Peyer's patch (tissue), 4 donors: ENCODE measurements at regions not wholly inside any gene's neighbourhood (a gene's known extent, or its start where the extent isn't known, plus 50 kb on each side); places are given as distances from the start of the nearest gene placed in this dataset.

Experiments
- POLR2A ChIP-seq, 2 donors: fragments of 450-650 bp; IDR thresholded peaks; one replicate each; pipeline ENCODE4 v1.5.1; 2017; ENCODE audit warnings: antibody characterized with exemption in 2 of 2, mild to moderate bottlenecking in 2 of 2, moderate library complexity in 2 of 2
- TF ChIP-seq, protein P1 (sequence below), 6 experiments: fragments of 450-650 bp in 4 of 6; fragments of 200-600 bp in 2 of 6; sonication (generic) in 1 of 6; IDR thresholded peaks; one replicate each; pipeline ENCODE4 v1.5.1; 2017 to 2019; ENCODE audit warnings: antibody characterized with exemption in 6 of 6, mild to moderate bottlenecking in 3 of 6, moderate library complexity in 1 of 6

DNA sequence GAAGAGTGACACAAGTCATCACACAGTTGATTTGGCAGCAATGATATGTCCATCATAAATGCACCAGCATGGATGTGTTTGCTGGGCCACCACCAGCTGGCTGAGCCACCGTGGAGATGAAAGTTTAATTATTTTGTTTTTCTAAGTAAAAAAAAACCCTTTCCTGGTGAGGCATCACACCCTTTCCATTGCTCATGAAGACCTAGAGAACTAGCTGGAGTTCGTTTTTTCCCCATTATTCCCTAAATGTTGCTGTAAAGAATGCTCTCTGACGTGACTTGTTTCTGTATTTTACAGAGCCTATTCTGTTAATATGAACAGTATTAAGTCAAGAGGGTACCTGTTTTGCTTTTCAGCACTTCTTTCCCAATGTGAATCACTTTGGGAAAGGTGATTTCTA, 257.9 kb downstream of the MSRB3 start:
- TF ChIP-seq, protein P1, sequence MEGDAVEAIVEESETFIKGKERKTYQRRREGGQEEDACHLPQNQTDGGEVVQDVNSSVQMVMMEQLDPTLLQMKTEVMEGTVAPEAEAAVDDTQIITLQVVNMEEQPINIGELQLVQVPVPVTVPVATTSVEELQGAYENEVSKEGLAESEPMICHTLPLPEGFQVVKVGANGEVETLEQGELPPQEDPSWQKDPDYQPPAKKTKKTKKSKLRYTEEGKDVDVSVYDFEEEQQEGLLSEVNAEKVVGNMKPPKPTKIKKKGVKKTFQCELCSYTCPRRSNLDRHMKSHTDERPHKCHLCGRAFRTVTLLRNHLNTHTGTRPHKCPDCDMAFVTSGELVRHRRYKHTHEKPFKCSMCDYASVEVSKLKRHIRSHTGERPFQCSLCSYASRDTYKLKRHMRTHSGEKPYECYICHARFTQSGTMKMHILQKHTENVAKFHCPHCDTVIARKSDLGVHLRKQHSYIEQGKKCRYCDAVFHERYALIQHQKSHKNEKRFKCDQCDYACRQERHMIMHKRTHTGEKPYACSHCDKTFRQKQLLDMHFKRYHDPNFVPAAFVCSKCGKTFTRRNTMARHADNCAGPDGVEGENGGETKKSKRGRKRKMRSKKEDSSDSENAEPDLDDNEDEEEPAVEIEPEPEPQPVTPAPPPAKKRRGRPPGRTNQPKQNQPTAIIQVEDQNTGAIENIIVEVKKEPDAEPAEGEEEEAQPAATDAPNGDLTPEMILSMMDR (IDR thresholded peaks at IDR 0.05): no peak
- no peak for TF ChIP-seq POLR2A (IDR thresholded peaks at IDR 0.05)
